ENCODE measurements at regions not wholly inside any gene's neighbourhood (a gene's known extent, or its start where the extent isn't known, plus 50 kb on each side); places are given as distances from the start of the nearest gene placed in this dataset.

DNA sequence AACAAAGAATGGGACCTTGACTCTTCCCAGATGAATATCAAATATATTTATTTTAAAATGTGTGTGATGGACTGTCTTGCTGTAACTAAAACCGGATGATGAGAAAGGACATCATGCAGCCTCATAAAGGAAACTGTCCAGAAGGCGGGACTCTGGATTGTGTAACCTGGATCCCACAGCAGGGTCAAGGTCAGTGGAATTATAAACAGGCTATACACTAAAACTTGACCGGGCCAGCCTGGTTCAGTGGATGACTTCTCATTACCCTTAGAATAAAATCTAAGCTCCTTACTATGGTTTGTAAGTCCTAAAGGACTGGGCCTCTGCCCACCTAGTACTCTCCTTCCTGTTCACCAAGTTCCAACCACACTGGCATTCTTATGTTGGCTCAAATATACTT, 280.3 kb downstream of the ELAVL2 start:
- FAIRE-seq = no peak

DNA sequence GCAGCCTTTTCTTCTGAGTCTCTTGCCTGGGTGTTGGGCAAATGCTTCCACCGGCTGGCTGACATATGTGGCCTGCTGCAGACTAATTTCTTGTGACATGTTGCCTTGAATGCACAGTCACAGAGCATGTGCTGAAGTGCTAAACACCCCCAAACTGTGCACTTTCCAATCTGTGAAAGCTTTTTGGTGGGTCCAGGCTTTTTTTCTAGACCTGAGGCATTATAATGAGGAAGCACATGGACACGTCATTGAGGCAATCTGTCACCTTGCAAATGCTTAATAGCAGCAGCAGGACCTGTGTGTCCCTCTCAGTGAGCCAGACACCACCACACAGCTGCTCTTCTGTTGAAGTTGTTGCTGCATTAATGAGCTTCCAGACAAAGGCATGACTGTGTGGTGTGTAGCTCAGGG, 274.7 kb downstream of the ELAVL2 start:
- FAIRE-seq = no peak

DNA sequence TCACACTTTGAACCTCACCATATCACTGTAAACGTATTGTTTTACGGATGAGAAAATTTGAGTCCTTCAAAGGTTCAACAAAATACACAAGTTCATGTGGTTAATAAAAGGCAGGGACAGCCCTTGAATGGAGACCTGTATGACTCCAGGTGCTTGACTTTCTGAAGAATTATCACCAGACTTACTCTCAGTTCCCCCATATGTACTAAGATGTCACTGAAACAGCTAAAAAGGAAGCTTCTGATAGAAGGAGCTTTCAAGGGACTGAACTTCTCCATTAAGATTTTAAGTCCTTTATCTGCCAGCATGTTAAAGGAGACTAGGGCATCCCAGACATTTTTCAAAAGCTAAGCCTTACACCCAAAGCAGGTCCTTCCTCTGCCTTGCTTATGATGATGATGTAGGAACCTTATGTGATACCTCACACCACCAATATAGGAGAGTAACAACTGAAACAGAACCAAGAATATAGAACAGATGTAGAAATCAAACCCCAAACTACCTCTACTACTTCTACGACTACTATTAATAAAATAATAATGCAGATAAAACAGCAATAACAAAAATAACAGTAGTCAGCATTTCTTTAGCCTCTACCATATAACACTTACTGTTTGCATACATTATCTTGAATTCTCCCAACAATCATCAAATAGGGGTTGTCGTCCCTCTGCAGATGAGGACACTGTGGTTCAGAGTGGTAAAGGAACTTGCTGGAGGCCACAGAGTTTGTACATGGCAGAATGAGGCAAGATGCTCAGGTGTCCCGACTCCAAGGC, 273.9 kb downstream of the ELAVL2 start:
- no peak for FAIRE-seq

DNA sequence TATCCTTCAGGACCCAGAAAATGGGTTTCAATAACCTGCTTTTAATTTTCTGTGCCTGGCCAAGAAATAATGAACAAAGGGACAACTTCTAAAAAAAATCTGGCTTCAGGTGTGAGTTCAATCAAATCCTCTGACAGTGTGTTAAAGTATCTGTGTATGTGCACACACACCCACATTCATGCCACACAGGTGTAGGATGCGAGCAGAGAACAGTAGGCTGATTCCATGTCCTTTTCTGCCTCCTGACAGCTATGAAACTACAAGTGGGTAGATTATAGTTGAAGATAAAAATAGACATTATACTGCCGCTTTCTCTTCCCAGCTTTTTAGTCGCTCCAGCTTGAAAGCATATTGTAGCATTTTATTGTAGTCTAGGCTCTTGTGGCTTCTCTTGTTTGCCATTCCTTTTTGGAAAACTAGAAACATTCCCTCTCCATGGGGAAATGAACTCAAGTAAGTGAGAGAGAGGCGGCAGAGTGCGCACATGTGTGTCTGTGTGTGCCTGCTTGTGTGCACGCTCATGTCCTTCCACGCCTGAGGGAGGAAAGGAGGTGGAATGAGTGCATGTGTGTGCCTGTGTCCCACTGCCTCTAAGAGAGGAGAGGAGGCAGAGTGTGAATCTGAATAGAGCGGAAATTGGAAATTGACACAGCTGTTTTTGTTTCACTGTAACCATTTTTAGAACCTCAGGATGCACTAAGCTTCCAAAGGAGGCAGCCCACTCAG, 273.0 kb downstream of the ELAVL2 start:
- no peak for FAIRE-seq

DNA sequence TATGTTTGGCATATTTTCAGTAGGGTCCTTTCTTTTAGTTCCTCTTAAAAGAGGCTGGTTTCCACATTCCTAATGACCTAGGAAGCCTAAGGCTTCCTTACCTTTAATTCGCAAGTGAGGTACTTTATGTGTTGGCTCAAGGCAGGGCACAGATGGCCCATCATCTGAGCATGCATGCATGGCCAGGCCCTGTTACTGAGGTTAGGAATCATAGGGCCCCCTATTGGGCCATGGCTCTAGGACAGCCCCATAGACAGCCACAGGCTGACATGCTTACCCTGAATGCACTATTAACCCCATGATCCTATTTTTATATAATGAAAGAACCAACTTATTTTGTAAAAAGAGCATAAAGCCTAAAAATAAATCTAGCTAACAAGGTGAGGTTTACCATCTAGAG, 271.4 kb downstream of the ELAVL2 start:
- no peak for FAIRE-seq

DNA sequence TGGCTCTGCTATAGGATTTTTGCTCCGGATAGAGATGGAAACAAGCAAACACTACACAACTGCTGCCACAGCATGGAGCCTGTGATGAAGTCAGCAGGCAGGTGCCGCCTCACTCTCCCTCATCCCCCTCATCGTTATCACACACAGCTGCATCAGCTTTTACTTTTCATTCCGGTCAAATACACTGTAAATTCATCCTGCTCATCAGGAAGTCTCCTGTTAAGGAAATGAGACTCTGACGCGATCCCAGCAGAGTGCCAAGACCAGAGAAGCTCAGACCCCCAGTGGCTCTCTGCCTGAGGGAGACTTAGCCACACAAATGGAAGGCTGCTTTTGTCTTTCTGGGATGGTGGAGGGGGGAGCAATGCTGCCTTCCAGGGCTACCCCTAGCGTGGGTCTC, 270.2 kb downstream of the ELAVL2 start:
- no peak for FAIRE-seq

DNA sequence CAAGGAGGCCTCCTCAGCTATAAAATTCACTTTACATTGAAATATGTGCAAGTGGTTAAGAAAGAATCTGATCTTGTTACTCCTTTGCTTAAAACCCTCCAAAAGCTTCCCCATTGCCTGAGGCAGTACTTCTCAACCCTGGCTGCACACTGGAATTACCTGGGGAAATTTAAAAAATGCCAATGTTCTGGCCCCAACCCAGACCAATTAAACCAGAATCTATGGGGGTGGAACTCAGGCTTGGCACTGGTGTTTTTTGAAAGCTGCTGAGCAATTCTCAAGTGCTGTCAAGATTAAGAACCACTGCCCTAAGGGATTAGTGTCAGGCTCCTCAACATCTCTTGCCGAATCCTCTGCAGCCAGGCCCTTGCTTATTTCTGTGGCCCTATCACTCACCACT, 269.6 kb downstream of the ELAVL2 start:
- FAIRE-seq = no peak

DNA sequence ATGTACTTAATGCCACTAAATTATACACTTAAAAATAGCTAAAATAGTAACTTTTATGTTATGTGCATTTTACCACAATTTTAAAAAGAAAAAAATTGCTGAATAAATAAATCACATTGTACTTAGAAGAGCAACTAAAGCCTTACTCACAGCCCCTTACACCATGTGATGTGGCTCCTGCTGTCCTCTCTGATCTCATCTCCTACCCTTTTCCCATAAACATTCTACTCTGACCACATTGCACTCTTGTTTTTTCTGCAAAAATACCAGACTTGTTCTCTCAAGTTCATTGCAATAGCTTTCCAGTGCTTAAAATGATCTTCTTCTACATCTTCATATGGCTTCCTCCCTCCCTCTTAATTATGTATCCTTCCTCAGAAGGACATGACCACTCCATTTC, 268.4 kb downstream of the ELAVL2 start:
- no peak for FAIRE-seq

DNA sequence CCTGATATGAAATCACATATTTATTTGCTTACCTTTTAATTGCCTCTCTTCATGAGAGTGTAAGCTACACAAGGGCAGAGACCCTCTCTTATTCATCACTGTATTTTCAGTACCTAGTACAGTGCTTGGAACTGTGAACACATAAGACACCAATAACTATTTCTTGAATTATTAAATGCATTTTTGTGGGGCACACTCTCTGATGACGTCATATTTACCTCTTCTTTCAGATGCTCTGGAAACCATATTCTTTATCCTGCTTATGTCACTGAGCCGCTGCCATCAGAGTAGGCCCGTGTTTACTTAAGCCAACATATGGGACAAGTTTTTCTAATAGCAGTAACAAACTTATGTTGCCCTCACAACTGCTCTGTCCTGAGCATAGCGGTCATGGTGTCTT, 266.5 kb downstream of the ELAVL2 start:
- no peak for FAIRE-seq

DNA sequence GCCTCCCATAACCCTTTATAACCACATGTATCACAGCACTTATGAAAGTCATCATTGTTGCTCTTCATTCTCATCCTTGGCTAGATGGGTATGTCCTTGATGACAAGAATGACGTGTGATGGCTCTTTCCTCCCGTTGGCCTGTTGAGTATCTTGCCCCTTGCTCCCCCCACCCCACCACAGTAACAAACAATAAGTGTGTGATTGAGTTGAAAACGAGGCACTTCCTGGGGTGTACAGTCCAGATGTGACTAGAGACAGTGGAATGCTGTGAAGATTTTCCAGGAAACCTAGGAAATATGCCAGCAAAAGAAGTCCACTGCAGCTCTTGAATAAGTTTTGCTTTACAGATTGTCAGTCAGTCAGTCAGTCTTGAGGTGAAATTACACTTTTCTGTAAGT, 262.5 kb downstream of the ELAVL2 start:
- no peak for FAIRE-seq

DNA sequence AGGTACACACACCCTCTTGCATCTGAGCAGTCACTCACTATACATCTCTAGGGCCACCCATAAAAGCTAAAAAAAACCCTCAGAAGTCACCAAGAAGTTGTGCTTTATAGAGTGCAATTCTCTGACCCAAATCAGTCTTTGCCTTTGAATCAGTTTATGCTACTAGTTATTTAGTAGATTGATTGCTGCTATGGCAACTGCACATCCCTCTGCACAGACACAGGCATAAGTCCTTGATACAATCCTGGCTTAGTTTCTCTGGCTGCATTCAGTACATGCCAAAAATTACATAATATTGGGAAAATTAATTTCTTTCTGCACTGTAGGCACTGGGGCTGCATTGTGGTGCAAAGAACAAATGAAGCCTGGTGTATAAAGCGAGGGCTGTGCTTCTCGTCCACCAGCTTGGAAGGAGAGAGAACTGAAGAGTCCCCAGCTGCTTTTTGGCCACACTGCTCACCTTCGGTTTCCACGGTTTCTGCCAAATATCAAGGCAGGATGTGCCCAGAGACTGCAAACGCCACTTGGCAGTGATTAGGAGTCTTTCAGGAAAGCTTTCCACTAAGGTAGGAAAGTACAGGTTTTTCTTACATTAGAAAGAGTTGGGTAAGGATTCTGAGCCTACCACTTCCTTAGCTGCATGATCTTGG, 258.4 kb downstream of the ELAVL2 start:
- FAIRE-seq = no peak

DNA sequence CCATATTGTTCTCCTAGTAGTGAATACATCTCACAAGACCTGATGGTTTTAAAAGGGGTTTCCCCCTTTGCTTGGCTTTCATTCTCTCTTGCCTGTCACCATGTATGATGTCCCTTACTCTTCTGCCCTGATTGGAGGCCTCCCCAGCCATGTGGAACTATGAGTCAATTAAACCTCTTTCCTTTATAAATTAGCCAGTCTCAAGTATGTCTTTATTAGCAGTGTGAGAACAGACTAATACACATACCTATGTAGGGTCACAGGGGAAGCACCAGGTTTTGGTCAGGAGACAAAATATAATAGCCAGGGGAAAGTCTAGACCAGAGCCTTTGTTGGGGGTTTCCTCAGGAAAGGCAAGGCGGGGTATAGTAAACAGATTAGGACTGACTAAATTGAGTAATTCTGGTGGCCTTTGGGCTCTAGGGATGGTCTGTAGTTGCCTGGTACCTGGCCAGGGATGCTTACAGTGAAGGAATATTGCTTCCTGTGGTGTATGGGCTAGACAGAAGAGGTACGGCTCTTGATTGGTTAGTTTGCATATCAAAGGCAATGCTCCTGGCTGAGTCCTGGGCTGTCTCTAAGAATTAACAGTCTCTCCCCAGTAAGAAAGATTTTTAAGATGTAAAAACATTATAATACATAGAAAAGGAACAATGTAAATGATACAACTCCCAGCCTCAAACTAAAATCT, 254.5 kb downstream of the ELAVL2 start:
- no peak for FAIRE-seq

DNA sequence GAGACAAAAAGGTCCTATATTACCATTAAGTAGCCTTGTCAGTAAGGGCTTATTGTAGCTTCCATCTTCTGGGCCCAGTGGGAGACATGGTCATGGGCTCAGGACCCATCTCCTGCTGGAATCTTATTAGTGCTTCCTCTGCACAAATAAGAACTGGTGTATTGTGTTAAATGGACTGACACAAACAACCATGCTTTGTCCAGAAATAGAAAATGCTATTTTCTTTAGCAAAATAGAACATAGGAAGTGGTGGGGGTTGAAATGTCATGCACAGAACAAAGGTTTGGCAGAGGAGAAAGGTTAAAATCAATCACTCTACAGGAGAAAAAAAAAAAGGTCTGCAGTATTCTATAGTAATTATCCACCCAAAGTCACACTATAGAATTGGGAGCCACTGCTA, 252.2 kb downstream of the ELAVL2 start:
- FAIRE-seq = no peak

DNA sequence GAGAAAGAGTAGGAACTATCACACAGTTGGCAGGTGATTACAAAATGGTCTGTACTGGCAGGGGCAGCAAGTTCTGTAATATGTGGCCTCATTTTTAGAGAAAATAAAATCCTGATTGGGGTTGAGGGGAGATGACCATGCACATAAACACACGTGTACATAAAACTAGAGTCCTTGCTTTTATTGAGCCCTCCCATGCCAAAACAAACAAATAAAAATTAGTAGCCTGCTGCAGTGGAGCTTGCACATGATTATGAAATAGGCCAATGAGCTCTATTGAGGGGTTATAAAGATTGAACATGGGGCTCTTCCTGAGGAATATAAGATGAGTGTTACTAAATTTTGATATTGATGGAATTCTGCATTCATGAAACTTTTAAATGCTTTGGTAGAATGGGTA, 248.4 kb downstream of the ELAVL2 start:
- FAIRE-seq = no peak

DNA sequence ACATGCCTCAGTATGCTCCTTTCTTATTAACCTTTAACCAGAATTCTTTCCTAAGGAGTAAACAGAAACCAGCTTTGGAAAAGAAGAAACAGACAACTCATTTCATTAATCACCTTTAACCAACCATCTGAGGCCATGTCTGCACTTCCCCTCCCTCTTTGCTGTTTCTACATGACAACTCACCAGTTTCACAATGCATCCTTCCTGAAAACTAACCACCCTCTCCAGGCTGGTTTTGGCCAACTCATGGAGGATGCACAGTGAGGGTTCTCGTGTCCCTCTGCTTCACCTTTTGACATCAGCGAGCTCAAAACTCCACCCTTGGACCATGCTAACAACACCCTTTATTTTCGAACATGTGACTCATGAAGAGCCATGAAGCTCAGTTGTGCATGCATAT, 244.1 kb downstream of the ELAVL2 start:
- no peak for FAIRE-seq

DNA sequence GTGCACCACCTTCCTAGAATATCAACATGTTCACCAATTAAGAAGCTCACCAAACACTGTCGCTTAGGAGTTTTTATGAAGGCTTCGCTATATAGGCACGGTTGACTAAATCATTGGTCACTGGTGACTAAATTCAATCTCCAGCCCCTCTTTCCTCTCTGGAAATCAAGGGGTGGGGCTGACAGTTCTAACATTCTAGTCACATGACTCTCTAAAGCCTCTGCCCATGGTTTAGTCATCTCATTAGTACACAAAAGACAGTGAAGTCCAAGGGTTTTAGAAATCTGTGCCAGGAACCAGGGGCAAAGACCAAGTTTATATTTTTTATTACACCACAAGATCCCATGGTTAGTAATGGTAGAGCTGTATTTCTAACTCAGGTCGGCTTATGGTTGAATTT, 243.2 kb downstream of the ELAVL2 start:
- no peak for FAIRE-seq

DNA sequence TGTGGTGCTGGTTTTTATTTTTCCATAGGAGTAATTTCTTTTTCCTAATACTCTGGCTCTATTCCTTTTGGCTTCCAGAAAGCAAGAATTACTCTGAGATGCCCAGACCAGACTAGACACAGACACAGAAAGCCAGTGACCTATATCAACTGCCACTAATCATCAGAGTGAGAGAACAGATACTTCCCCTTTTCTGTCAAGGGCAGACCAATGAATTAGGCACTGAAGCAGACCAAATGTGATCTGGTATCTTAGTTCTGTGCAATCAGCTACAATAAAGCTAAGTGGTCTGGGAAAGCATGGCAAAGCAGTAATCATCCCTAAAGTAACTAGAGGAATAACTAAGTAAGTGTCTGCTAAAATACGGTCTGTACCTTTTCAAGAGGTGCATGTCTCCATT, 239.1 kb downstream of the ELAVL2 start:
- no peak for FAIRE-seq

DNA sequence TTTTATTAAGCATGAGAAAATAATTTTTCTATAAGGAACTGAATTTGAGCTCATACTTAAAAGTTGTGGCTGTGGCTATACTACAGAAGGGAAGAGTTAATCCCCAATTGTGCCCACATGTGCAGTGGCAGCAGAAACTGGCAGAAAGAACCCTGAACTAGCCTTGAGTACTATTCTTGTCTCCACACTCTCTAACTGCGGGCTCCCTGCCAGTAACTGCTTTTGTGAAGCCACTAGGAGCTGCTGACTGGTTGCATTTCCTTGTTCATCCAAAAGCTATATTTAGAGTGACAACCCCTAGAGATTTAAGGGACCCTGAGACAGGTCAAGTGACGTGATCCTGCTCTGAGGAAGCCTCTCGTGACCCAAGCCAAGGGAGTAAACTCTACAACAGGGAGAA, 238.6 kb downstream of the ELAVL2 start:
- FAIRE-seq = no peak

DNA sequence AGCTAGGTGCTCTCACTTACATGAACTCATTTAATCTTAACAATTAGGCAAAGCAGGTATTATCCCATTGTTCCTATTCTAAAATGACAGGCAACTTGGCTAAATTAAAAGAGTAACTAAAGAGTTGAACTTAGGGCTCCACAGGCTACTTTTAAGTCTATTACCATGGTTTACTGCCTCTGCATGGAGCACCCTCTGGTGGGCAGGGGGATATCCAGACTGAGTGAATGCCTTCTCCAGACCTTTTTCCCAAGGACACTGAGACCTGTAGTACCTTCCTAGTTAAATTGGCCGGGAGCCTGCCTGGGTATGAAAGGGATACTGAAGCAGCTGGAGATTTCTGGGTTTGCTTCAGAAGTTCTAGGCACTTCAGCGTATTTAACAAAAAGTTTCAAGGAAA, 238.1 kb downstream of the ELAVL2 start:
- no peak for FAIRE-seq

DNA sequence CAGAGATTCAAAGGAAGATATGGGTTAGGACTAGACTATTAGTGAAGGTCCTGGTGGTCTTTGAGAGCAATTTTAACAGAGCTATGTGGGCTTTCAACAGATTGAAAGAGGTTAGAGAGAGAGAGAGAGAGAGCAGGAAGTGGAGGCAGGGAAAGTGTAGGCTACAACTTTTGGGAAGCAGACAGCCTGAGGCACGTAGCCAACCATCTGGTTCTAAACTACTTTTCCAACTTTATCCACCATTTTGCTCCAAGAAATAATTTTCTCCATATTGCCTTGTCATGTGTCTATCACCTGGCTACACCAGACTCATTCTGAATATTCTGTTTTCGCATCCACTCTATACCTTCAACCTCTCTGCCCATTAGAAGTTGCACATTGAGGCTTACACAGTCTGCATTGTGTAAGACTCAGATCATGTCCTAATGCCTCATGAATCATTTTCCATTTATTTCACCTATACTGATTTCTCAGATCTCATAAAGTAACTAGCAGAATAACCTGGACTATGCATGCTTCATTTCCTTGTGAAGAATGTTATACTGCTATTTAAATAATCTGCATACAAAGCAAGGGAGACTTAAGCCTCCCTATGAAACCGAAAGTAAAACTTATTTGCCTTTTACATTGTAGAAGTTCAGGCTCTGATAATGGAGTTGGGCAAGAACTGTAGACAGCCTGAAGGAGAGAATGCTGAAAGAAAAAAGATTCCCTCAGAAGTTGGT, 235.6 kb downstream of the ELAVL2 start:
- no peak for FAIRE-seq

DNA sequence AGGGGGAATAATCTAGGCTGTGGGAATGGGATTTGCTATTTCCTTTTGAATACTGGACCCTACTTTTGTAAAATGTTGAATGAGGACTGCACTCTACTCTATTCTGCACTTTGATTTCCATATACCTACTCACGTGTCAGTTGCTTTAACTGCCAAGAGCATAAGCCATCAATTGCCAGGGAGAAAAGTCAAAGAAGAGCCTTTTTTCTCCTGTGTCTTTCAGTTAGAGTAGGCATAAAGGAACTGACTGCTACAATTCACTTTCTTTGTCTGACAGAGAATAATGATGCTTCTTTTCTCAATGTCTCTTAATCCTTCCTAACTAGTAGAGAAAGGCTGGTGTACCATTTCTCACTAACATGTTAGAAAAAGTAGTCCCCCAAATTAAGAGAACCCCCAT, 231.6 kb downstream of the ELAVL2 start:
- no peak for FAIRE-seq

DNA sequence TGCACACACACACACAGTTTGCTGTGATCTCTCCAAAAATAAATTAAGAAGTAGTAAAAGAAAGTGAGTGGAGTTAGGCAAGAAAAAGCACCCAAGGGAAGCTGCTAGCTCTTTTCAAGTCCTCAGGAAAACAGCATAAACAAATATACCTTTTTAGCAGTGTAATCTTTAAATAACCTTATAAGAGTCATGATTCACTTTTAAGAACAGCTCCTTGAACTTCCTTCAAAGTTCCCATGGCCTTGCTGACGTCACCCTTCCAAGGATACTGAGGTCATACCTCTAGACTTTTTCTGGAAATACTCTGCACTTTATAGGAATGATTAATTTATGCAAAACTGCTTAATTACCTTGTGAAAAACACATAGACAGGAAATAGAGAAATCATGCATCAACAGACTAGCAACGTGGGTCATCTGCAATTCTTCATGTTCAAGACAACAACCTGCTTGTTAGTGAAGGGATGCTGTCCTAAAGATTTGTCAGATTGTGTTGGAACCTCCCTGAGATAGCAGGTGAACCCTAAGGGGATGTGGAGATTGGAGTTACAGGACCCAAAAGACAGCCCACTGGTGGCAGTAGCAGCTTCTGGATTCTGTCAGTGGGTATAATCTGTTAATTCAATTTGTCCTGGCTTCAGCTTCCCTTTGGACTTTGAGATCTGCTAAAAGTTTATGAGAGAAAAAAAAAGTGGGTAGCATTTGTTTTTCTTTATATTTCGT, 229.0 kb downstream of the ELAVL2 start:
- no peak for FAIRE-seq

Data from colon (tissue), 2 donors.